ENCODE measurements at regions not wholly inside any gene's neighbourhood (a gene's known extent, or its start where the extent isn't known, plus 50 kb on each side); places are given as distances from the start of the nearest gene placed in this dataset.

GRCh38 chr16:13322336-13322735 is 420.9 kb downstream of the SHISA9 start:
- TF ChIP-seq, protein P1, sequence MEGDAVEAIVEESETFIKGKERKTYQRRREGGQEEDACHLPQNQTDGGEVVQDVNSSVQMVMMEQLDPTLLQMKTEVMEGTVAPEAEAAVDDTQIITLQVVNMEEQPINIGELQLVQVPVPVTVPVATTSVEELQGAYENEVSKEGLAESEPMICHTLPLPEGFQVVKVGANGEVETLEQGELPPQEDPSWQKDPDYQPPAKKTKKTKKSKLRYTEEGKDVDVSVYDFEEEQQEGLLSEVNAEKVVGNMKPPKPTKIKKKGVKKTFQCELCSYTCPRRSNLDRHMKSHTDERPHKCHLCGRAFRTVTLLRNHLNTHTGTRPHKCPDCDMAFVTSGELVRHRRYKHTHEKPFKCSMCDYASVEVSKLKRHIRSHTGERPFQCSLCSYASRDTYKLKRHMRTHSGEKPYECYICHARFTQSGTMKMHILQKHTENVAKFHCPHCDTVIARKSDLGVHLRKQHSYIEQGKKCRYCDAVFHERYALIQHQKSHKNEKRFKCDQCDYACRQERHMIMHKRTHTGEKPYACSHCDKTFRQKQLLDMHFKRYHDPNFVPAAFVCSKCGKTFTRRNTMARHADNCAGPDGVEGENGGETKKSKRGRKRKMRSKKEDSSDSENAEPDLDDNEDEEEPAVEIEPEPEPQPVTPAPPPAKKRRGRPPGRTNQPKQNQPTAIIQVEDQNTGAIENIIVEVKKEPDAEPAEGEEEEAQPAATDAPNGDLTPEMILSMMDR (IDR thresholded peaks at IDR 0.05): no peak
- TF ChIP-seq YY1 (IDR thresholded peaks at IDR 0.05; ENCODE audit: low read depth) (no peak), MXI1 (IDR thresholded peaks at IDR 0.05; ENCODE audit: low read depth, low read length) (no peak), NRF1 (IDR thresholded peaks at IDR 0.05; ENCODE audit: low read depth, low read length) (no peak), SMC3 (IDR thresholded peaks at IDR 0.05; ENCODE audit: low read depth, low read length) (no peak), EP300 (IDR thresholded peaks at IDR 0.05; ENCODE audit: borderline replicate concordance in 1 of 2, low read depth in 1 of 2, low read length in 1 of 2) (no peak), MAX (IDR thresholded peaks at IDR 0.05; ENCODE audit: low read depth) (no peak), EZH2phosphoT487 (IDR thresholded peaks at IDR 0.05; ENCODE audit: borderline replicate concordance, low read depth) (no peak), SIN3A (IDR thresholded peaks at IDR 0.05; ENCODE audit: borderline replicate concordance, low read depth, low read length) (no peak)
- TF ChIP-seq, protein P2, sequence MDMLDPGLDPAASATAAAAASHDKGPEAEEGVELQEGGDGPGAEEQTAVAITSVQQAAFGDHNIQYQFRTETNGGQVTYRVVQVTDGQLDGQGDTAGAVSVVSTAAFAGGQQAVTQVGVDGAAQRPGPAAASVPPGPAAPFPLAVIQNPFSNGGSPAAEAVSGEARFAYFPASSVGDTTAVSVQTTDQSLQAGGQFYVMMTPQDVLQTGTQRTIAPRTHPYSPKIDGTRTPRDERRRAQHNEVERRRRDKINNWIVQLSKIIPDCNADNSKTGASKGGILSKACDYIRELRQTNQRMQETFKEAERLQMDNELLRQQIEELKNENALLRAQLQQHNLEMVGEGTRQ (IDR thresholded peaks at IDR 0.05; ENCODE audit: borderline replicate concordance, low read depth, low read length): no peak

Measured in SK-N-SH (cell line).